ENCODE measurements at regions not wholly inside any gene's neighbourhood (a gene's known extent, or its start where the extent isn't known, plus 50 kb on each side); places are given as distances from the start of the nearest gene placed in this dataset.

DNA sequence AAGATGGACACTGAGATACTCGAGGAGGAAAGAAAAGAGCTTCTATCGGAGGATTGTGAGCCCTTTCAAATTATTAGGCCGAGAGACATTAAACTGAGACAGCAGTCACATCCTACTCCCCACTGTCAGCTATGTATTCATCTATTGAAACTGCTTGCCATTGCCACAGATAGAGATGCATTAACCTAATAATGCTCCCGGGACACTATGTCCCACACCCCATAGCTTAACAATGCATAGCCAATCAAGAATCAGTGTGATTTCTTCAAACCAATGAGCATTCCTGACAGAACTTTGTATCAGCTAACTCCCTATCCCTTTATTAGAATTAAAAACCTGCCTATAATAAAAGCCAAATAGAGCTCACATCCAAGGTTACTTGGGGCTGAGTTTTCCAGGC lies 118.1 kb upstream of the NEIL3 start:
- TF ChIP-seq, protein P1, sequence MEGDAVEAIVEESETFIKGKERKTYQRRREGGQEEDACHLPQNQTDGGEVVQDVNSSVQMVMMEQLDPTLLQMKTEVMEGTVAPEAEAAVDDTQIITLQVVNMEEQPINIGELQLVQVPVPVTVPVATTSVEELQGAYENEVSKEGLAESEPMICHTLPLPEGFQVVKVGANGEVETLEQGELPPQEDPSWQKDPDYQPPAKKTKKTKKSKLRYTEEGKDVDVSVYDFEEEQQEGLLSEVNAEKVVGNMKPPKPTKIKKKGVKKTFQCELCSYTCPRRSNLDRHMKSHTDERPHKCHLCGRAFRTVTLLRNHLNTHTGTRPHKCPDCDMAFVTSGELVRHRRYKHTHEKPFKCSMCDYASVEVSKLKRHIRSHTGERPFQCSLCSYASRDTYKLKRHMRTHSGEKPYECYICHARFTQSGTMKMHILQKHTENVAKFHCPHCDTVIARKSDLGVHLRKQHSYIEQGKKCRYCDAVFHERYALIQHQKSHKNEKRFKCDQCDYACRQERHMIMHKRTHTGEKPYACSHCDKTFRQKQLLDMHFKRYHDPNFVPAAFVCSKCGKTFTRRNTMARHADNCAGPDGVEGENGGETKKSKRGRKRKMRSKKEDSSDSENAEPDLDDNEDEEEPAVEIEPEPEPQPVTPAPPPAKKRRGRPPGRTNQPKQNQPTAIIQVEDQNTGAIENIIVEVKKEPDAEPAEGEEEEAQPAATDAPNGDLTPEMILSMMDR (IDR thresholded peaks at IDR 0.05; ENCODE audit: extremely low read depth in 1 of 2, insufficient read depth in 1 of 2, low read depth in 1 of 2, low read length in 2 of 2): no peak
- no peak for TF ChIP-seq FOS (IDR thresholded peaks at IDR 0.05; ENCODE audit: borderline replicate concordance, insufficient read depth, low read length)
- TF ChIP-seq POLR2AphosphoS5 (IDR thresholded peaks at IDR 0.05; ENCODE audit: insufficient read depth, low read depth, low read length): no peak
